ENCODE measurements at regions not wholly inside any gene's neighbourhood (a gene's known extent, or its start where the extent isn't known, plus 50 kb on each side); places are given as distances from the start of the nearest gene placed in this dataset.
"Not testable (repeated sequence)": the region's sequence is repeated elsewhere in the genome, so short reads cannot be mapped to it uniquely, and the experiment has no call there.

DNA sequence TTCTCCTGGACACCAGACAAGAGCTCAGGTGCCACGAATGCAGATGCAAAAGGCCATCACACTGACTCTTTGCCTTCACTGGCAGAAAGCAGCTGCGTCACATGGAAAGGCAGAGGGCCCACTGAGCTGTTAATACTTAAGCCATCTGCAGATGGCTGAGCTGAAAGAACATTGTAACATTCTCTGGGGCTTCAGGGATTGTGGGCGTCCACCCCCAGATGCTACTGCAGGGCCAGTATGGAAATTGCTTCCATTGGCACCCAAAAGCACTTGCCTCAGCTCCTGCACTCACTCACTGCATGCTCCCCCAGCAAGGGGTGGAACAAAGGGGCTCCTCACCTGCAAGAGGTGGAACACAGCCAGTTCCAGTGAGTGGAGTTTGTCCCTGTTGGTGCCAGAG, 1264.6 kb downstream of the REEP3 start:
- TF ChIP-seq, protein P1, sequence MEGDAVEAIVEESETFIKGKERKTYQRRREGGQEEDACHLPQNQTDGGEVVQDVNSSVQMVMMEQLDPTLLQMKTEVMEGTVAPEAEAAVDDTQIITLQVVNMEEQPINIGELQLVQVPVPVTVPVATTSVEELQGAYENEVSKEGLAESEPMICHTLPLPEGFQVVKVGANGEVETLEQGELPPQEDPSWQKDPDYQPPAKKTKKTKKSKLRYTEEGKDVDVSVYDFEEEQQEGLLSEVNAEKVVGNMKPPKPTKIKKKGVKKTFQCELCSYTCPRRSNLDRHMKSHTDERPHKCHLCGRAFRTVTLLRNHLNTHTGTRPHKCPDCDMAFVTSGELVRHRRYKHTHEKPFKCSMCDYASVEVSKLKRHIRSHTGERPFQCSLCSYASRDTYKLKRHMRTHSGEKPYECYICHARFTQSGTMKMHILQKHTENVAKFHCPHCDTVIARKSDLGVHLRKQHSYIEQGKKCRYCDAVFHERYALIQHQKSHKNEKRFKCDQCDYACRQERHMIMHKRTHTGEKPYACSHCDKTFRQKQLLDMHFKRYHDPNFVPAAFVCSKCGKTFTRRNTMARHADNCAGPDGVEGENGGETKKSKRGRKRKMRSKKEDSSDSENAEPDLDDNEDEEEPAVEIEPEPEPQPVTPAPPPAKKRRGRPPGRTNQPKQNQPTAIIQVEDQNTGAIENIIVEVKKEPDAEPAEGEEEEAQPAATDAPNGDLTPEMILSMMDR (IDR thresholded peaks at IDR 0.05; ENCODE audit: extremely low read depth, missing control alignments): no peak

DNA sequence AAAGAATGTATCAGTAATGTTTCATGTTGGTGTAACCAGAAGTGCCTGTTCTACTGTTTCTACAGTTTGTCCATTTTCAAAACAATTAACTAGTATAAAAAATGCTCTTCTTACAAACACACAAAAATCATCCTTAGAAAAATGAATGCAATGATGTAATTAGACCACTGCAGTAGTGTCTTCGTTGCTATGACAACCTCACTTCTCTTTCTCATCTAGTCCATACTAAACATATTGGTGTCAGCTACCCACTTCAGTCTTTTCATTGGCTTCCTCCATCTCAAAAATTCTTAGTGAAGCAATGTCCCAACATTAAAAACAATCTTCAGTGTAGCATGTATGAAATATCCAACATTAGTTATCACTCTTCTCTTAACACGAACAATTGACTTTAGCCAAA, 1265.8 kb downstream of the REEP3 start:
- TF ChIP-seq, protein P1 (IDR thresholded peaks at IDR 0.05; ENCODE audit: extremely low read depth, missing control alignments): no peak

More for the DNA sequence above, 1264.6 kb downstream of the REEP3 start:
- no peak for DNase-seq (ENCODE audit: low spot score)

DNA sequence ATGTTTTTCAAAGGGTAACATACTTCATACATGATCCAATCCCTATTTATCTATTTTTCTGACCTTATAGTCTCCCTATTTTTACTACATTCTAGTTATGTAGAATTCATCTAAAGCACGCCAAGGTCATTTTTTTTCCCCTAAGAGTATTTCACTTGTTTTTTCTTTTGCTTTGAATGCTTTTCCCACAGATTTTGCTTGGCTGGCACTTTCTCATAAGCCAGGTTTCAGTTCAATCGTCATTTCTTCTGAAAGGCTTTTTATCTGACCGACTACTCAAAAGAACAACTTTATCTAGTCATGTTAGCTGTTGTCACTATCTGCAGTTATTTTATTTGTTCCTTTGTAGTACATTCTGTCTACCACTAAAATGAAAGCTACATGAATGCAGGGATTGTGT, 1274.6 kb downstream of the REEP3 start:
- DNase-seq (ENCODE audit: low spot score): no peak
- TF ChIP-seq, protein P1 (IDR thresholded peaks at IDR 0.05; ENCODE audit: extremely low read depth, missing control alignments): no peak

More for the DNA sequence above, 1265.8 kb downstream of the REEP3 start:
- no peak for DNase-seq (ENCODE audit: low spot score)

DNA sequence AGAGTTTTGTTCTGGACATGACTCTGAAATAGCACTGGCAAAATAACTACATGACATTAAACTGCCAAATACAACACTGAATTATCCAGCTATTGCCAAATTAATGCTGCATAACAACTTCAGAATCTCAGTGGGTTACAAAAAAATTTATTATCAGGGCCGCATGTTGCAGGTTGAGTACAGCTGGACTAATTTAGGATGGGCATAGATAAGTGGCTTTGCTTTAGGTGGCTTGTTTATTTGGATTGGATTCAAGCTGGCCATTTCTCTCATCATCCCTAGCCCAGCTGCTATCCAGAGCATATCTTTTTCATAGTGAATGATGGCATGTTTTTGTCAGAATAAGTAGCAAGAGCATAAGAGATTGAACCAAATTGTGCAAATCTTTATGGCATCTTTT, 1277.1 kb downstream of the REEP3 start:
- no peak for DNase-seq (ENCODE audit: low spot score)
- TF ChIP-seq, protein P1 (IDR thresholded peaks at IDR 0.05; ENCODE audit: extremely low read depth, missing control alignments): no peak

DNA sequence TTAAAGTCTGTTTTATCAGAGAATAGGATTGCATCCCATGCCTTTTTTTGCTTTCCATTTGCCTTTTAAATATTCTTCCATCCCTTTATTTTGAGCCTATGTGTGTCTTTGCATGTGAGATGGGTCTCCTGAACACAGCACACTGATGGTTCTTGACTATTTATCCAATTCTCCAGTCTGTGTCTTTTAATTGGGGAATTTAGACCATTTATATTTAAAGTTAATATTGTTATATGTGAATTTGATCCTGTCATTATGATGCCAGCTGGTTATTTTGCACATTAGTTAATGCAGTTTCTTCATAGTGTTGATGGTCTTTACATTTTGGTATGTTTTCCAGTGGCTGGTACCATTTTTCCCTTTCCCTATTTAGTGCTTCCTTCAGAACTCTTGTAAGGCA, 1287.0 kb downstream of the REEP3 start:
- DNase-seq (ENCODE audit: low spot score): not testable (repeated sequence)

DNA sequence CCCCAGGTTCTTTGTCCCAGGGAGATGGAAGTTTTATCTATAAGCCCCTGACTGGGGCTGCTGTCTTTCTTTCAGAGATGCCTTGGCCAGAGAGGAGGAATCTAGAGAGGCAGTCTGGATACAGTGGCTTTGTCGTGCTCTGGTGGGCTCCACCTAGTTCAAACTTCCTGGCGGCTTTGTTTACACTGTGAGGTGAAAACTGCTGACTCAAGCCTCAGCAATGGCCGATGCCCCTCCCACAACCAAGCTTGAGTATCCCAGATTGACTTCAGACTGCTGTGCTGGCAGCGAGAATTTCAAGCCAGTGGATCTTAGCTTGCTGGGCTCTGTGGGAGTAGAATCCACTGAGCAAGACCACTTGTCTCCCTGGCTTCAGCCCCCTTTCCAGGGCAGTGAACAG, 1288.8 kb downstream of the REEP3 start:
- DNase-seq (ENCODE audit: low spot score): not testable (repeated sequence)

DNA sequence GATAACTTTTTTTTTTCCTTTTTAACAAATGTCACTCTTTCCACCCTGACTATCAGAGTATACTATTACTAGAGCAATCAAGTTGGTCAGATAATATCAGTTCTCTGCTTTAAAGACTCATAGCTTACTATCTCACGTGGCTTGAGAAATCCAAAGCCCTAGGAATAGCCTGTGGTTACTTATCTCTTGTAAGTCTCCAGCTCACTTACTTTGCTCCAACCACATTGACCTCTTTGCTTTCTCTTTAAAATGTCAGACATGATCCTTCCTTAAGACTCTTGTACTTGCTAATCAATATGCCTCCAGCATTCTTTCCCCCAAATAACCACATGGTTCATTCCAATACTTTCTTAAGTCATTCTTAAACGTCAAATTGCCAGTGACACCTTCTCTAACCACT, 1292.2 kb downstream of the REEP3 start:
- TF ChIP-seq, protein P1 (IDR thresholded peaks at IDR 0.05; ENCODE audit: extremely low read depth, missing control alignments): no peak
- DNase-seq (ENCODE audit: low spot score): no peak

DNA sequence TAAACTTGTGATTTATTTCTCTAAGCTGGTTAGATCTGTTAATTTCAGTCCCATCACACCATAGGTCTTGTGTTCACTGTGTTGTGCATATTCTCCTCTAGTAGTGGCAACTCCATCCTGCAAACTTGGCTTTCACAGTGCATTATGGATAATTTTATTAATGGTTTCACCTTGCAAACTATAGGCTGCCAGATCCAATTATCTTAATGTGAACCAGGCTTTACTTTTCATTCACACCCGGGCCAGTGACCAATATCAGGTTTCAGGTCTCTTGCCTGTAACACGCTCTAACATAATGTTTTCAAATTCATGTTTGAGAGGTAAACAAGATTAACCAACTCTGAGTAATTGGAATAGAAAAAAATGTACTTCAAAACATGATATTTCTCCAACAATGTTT, 1293.0 kb downstream of the REEP3 start:
- TF ChIP-seq, protein P1 (IDR thresholded peaks at IDR 0.05; ENCODE audit: extremely low read depth, missing control alignments): no peak

More for the DNA sequence above, 1293.0 kb downstream of the REEP3 start:
- no peak for DNase-seq (ENCODE audit: low spot score)

Data from GM20000 (cell line).